GM18867 (cell line): ENCODE measurements at regions not wholly inside any gene's neighbourhood (a gene's known extent, or its start where the extent isn't known, plus 50 kb on each side); places are given as distances from the start of the nearest gene placed in this dataset.
"Not testable (repeated sequence)": the region's sequence is repeated elsewhere in the genome, so short reads cannot be mapped to it uniquely, and the experiment has no call there.

Experiments used
- ATAC-seq: cut with Tn5 transposase; IDR thresholded peaks from one replicate; pipeline ENCODE4 v1.9.1; 2021; ENCODE audit warnings: mild to moderate bottlenecking, moderate library complexity; ENCODE audit not compliant: unreplicated experiment

- peak; percentile 34 for ATAC-seq
Measured at GRCh38 chr6:163702736-163703135, 288.2 kb downstream of the QKI start.

GRCh38 chr6:163701762-163702161, 287.2 kb downstream of the QKI start:
- ATAC-seq, result no peak

- ATAC-seq, result no peak
Measured at GRCh38 chr6:163698086-163698485, 283.6 kb downstream of the QKI start.

- ATAC-seq, result not testable (repeated sequence)
Measured at GRCh38 chr6:163696311-163696710, 281.8 kb downstream of the QKI start.

- ATAC-seq, result no peak
Measured at GRCh38 chr6:163695414-163695864, 280.9 kb downstream of the QKI start.

- no peak for ATAC-seq
Measured at GRCh38 chr6:163694988-163695398, 280.5 kb downstream of the QKI start.

- no peak for ATAC-seq
Measured at GRCh38 chr6:163694072-163694471, 279.6 kb downstream of the QKI start.

- no peak for ATAC-seq
Measured at GRCh38 chr6:163691049-163691448, 276.5 kb downstream of the QKI start.

- no peak for ATAC-seq
Measured at GRCh38 chr6:163688739-163689362, 274.3 kb downstream of the QKI start.

- no peak for ATAC-seq
Measured at GRCh38 chr6:163687075-163687474, 272.6 kb downstream of the QKI start.

GRCh38 chr6:163686301-163686700, 271.8 kb downstream of the QKI start:
- ATAC-seq, result no peak

GRCh38 chr6:163683105-163683622, 268.6 kb downstream of the QKI start:
- no peak for ATAC-seq

- no peak for ATAC-seq
Measured at GRCh38 chr6:163679753-163680152, 265.2 kb downstream of the QKI start.

- no peak for ATAC-seq
Measured at GRCh38 chr6:163679012-163679660, 264.6 kb downstream of the QKI start.

- no peak for ATAC-seq
Measured at GRCh38 chr6:163675611-163676010, 261.1 kb downstream of the QKI start.

- ATAC-seq, result no peak
Measured at GRCh38 chr6:163672710-163673109, 258.2 kb downstream of the QKI start.

- ATAC-seq, result no peak
Measured at GRCh38 chr6:163671791-163672190, 257.3 kb downstream of the QKI start.

- ATAC-seq, result no peak
Measured at GRCh38 chr6:163671355-163671754, 256.8 kb downstream of the QKI start.

- ATAC-seq, result no peak
Measured at GRCh38 chr6:163670336-163670735, 255.8 kb downstream of the QKI start.

- peak; percentile 48 for ATAC-seq
Measured at GRCh38 chr6:163668061-163668426, 253.5 kb downstream of the QKI start.

- ATAC-seq, result peak; percentile 97
Measured at GRCh38 chr6:163667372-163668060, 253.0 kb downstream of the QKI start.

GRCh38 chr6:163665464-163665863, 250.9 kb downstream of the QKI start:
- no peak for ATAC-seq
